Psoas muscle (tissue), 7 donors: ENCODE measurements at regions not wholly inside any gene's neighbourhood (a gene's known extent, or its start where the extent isn't known, plus 50 kb on each side); places are given as distances from the start of the nearest gene placed in this dataset.
A peak's percentile ranks its signal among the peaks of the same experiment; 100 is the strongest.

Source experiments
- ATAC-seq, 4 donors: fragments of 200-7000 bp; cut with Tn5 transposase; one replicate each; pipeline ENCODE4 v1.9.1; 2020; ENCODE audit warnings: moderate library complexity in 3 of 4, mild to moderate bottlenecking in 2 of 4
- DNase-seq, 2 donors: peaks; one replicate each; pipeline ENCODE4 v3.0.0-alpha.2; 2020
- H3K27ac ChIP-seq: fragments of 200-600 bp; one replicate; pipeline ENCODE4 v1.8.0; 2022
- H3K27me3 ChIP-seq, 3 donors: fragments of 200-600 bp in 1 of 3; one replicate each; pipeline versions ENCODE4 v1.6.1 to v1.8.0; 2013 to 2022; ENCODE audit warnings: low read length in 2 of 3, mild to moderate bottlenecking in 2 of 3, moderate library complexity in 1 of 3; ENCODE audit not compliant: insufficient read depth in 3 of 3
- H3K36me3 ChIP-seq, 2 donors: fragments of 200-600 bp in 1 of 2; one replicate each; pipeline versions ENCODE4 v1.6.1 to v1.8.0; 2013 to 2022; ENCODE audit warnings: low read depth in 1 of 2, mild to moderate bottlenecking in 1 of 2, moderate library complexity in 1 of 2; ENCODE audit not compliant: insufficient read depth in 1 of 2
- H3K4me1 ChIP-seq: fragments of 200-600 bp; one replicate; pipeline ENCODE4 v1.8.0; 2022
- H3K4me3 ChIP-seq: fragments of 200-600 bp; one replicate; pipeline ENCODE4 v1.8.0; 2022; ENCODE audit warnings: mild to moderate bottlenecking
- H3K9me3 ChIP-seq: fragments of 200-600 bp; one replicate; pipeline ENCODE4 v1.8.0; 2022
- CTCF ChIP-seq: fragments of 200-600 bp; IDR thresholded peaks from one replicate; pipeline ENCODE4 v1.8.0; 2022; ENCODE audit warnings: antibody characterized with exemption
- WGBS, 3 donors: extraction: QIAGEN DNeasy Blood & Tissue Kit; methylation state at CpG; one replicate each; pipeline versions ENCODE4 v1.1.6 to v1.1.7; 2013; 5-methylcytosine and 5-hydroxymethylcytosine counted together
- intact Hi-C, 2 donors: fragments of 100-400 bp; cut with DNase I; formaldehyde crosslinking; loops; one replicate each; pipeline versions ENCODE4 v1.11.0 to v1.14.2; 2022
- donor health status: healthy with polysubstance abuse.
- donor health status: DM: no; HTN: no; CAD: no; lungs with moderate emphysema.
- donor health status: Bipolar disorder and iron deficiency.
- donor health status: healthy.
- donor health status: DM: yes; HTN: yes; CAD: no.
- donor health status: DM: no; HTN: no; CAD: no.
- donor health status: DM: yes; HTN: yes; CAD: no.

- intact Hi-C loops, result no loop called here
- Histone ChIP-seq H3K27ac (no peak overlapping the region), H3K27me3 (no peaks in the 10 kb centered on the region), H3K36me3 (no peaks in the 10 kb centered on the region), H3K4me3 (no peak overlapping the region), H3K4me1 (no peaks in the 10 kb centered on the region), H3K9me3 (no peaks in the 10 kb centered on the region)
- DNase-seq, result no peak
- WGBS, 3 donors, result 92 to 100% (median 95%) methylated on average over 1 of the region's 1 CpG
- no peak for ATAC-seq
- TF ChIP-seq CTCF, result no peak
These were observed 329.8 kb upstream of the RUNX1 start for GRCh38 chr21:35378881-35379280.

GRCh38 chr21:35377505-35378090 is 328.5 kb upstream of the RUNX1 start:
- intact Hi-C loops, result no loop called here
- WGBS, 3 donors, result 72 to 80% (median 78%) methylated on average over 7 of the region's 7 CpGs
- no peak for ATAC-seq

GRCh38 chr21:35376406-35377135 is 327.5 kb upstream of the RUNX1 start:
- Histone ChIP-seq H3K4me1 (no peaks in the 10 kb centered on the region), H3K9me3 (no peaks in the 10 kb centered on the region), H3K4me3 (no peak overlapping the region), H3K36me3 (no peaks in the 10 kb centered on the region), H3K27me3 (no peaks in the 10 kb centered on the region), H3K27ac (no peak overlapping the region)
- no peak for TF ChIP-seq CTCF
- WGBS, 3 donors, result 71 to 83% (median 75%) methylated on average over 7 of the region's 7 CpGs
- no peak for DNase-seq
- intact Hi-C loops, result no loop called here
- ATAC-seq, result no peak

More at GRCh38 chr21:35377505-35378090, 328.5 kb upstream of the RUNX1 start:
- H3K4me3 ChIP-seq, result no peak overlapping the region
- no peak overlapping the region for H3K27ac ChIP-seq
- H3K27me3 ChIP-seq, result no peaks in the 10 kb centered on the region
- no peak for TF ChIP-seq CTCF
- no peaks in the 10 kb centered on the region for H3K36me3 ChIP-seq
- no peaks in the 10 kb centered on the region for H3K4me1 ChIP-seq
- H3K9me3 ChIP-seq, result no peaks in the 10 kb centered on the region
- DNase-seq, result no peak

- intact Hi-C loops, result no loop called here
- no peaks in the 10 kb centered on the region for H3K36me3 ChIP-seq
- no peaks in the 10 kb centered on the region for H3K9me3 ChIP-seq
- peak in 1 of 4 donors; percentile 53 for ATAC-seq
- WGBS, 3 donors, result 95 to 100% (median 100%) methylated on average over 1 of the region's 1 CpG
- no peak overlapping the region for H3K4me3 ChIP-seq
- DNase-seq, result peak in 1 of 2 donors; percentile 17
- H3K27ac ChIP-seq, result no peak overlapping the region
- no peaks in the 10 kb centered on the region for H3K27me3 ChIP-seq
- no peaks in the 10 kb centered on the region for H3K4me1 ChIP-seq
- TF ChIP-seq CTCF, result no peak
These were observed 326.0 kb upstream of the RUNX1 start for GRCh38 chr21:35375115-35375514.
